ENCODE measurements at regions not wholly inside any gene's neighbourhood (a gene's known extent, or its start where the extent isn't known, plus 50 kb on each side); places are given as distances from the start of the nearest gene placed in this dataset.

GRCh38 chr6:117138425-117138824 is 126.9 kb upstream of the VGLL2 start:
- H3K4me1 Mint-ChIP-seq (ENCODE audit: low read depth): no peaks in the 10 kb centered on the region
- peaks cover 4% of the 10 kb centered on the region for H3K27me3 Mint-ChIP-seq (ENCODE audit: low read depth)
- H3K9me3 Mint-ChIP-seq (ENCODE audit: low read depth): peaks cover 2% of the 10 kb centered on the region
- DNase-seq (ENCODE audit: low spot score): no peak
- no peak overlapping the region for H3K27ac Mint-ChIP-seq (ENCODE audit: unreplicated experiment)
- no peaks in the 10 kb centered on the region for H3K36me3 Mint-ChIP-seq (ENCODE audit: low read depth)
- no peak overlapping the region for H3K4me3 Mint-ChIP-seq (ENCODE audit: unreplicated experiment)
- TF ChIP-seq CTCF (IDR thresholded peaks at IDR 0.05): no peak

DNA sequence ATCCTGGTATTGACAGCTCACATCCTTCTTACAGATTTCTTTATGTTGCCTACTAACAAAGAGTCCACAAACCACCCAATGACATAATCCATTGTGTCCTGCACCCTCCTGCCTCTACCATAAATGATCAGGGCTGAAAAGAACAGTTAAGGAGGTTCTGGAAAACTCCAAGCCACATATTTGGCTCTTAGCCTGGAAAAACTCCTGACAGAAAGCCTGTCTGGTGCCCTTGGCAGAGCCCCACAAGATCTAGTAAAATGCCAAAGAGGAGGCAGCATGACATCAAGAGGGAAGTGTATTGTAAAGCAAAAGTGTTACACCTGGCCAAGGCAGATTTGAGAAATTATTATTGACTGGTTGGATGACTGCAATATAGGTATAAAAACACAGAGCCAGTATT is 126.4 kb upstream of the VGLL2 start:
- Mint-ChIP-seq H3K27me3 (ENCODE audit: low read depth) (peaks cover 2% of the 10 kb centered on the region), H3K4me1 (ENCODE audit: low read depth) (no peaks in the 10 kb centered on the region)

GRCh38 chr6:117142142-117142541 is 123.2 kb upstream of the VGLL2 start:
- no peaks in the 10 kb centered on the region for H3K36me3 Mint-ChIP-seq (ENCODE audit: low read depth)
- peaks cover 3% of the 10 kb centered on the region for H3K9me3 Mint-ChIP-seq (ENCODE audit: low read depth)
- H3K27ac Mint-ChIP-seq (ENCODE audit: unreplicated experiment): no peak overlapping the region
- H3K4me3 Mint-ChIP-seq (ENCODE audit: unreplicated experiment): no peak overlapping the region
- TF ChIP-seq CTCF (IDR thresholded peaks at IDR 0.05): no peak
- H3K4me1 Mint-ChIP-seq (ENCODE audit: low read depth): no peaks in the 10 kb centered on the region
- H3K27me3 Mint-ChIP-seq (ENCODE audit: low read depth): no peaks in the 10 kb centered on the region
- DNase-seq (ENCODE audit: low spot score): no peak

More for the DNA sequence above, 126.4 kb upstream of the VGLL2 start:
- H3K9me3 Mint-ChIP-seq (ENCODE audit: low read depth): peaks cover 2% of the 10 kb centered on the region
- no peak overlapping the region for H3K27ac Mint-ChIP-seq (ENCODE audit: unreplicated experiment)
- H3K36me3 Mint-ChIP-seq (ENCODE audit: low read depth): no peaks in the 10 kb centered on the region
- H3K4me3 Mint-ChIP-seq (ENCODE audit: unreplicated experiment): no peak overlapping the region
- TF ChIP-seq CTCF (IDR thresholded peaks at IDR 0.05): no peak
- DNase-seq (ENCODE audit: low spot score): no peak

- no peaks in the 10 kb centered on the region for H3K4me1 Mint-ChIP-seq (ENCODE audit: low read depth)
- H3K27ac Mint-ChIP-seq (ENCODE audit: unreplicated experiment): no peak overlapping the region
- H3K36me3 Mint-ChIP-seq (ENCODE audit: low read depth): no peaks in the 10 kb centered on the region
- H3K9me3 Mint-ChIP-seq (ENCODE audit: low read depth): peaks cover 3% of the 10 kb centered on the region
- H3K4me3 Mint-ChIP-seq (ENCODE audit: unreplicated experiment): no peak overlapping the region
- no peaks in the 10 kb centered on the region for H3K27me3 Mint-ChIP-seq (ENCODE audit: low read depth)
- DNase-seq (ENCODE audit: low spot score): no peak
- TF ChIP-seq CTCF (IDR thresholded peaks at IDR 0.05): no peak
Measured at GRCh38 chr6:117142995-117143394, 122.4 kb upstream of the VGLL2 start.

DNA sequence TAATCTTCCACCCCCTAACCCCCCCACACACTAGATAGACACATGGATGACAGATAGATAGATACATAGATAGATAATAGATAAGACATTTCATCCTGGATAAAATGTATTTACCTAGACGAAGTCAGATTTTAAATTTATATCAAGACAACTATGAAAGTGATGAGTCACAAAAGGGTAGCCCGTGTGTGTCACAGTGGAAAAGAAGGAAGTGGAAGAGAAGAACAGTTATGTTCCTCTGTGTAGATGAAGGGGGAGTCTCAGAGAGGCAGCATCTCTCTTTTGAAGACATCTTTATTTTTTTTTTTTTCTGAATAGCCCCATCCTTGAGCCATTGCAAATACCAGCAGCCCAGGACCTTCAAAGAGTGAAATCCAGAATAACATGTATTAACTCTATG is 121.7 kb upstream of the VGLL2 start:
- H3K36me3 Mint-ChIP-seq (ENCODE audit: low read depth): no peaks in the 10 kb centered on the region
- no peak for TF ChIP-seq CTCF (IDR thresholded peaks at IDR 0.05)
- H3K9me3 Mint-ChIP-seq (ENCODE audit: low read depth): peaks cover 3% of the 10 kb centered on the region
- H3K4me3 Mint-ChIP-seq (ENCODE audit: unreplicated experiment): no peak overlapping the region
- no peaks in the 10 kb centered on the region for H3K27me3 Mint-ChIP-seq (ENCODE audit: low read depth)
- no peak overlapping the region for H3K27ac Mint-ChIP-seq (ENCODE audit: unreplicated experiment)
- no peak for DNase-seq (ENCODE audit: low spot score)
- no peaks in the 10 kb centered on the region for H3K4me1 Mint-ChIP-seq (ENCODE audit: low read depth)

All from chondrocyte (in vitro differentiated cells).